ENCODE measurements at regions not wholly inside any gene's neighbourhood (a gene's known extent, or its start where the extent isn't known, plus 50 kb on each side); places are given as distances from the start of the nearest gene placed in this dataset.
"Not testable (repeated sequence)": the region's sequence is repeated elsewhere in the genome, so short reads cannot be mapped to it uniquely, and the experiment has no call there.

- no peaks in the 10 kb centered on the region for H3K36me3 ChIP-seq
- no peaks in the 10 kb centered on the region for H3K4me1 ChIP-seq
- 10 to 55% methylated on average over 6 of the region's 6 CpGs for WGBS, 2 donors
- peaks cover 0 to 4% (median 1%) of the 10 kb centered on the region in 4 donors for H3K9me3 ChIP-seq
- intact Hi-C loops (cut with DNase I) = no loop called here
- H3K4me3 ChIP-seq = no peak overlapping the region
- no peak overlapping the region for H3K27ac ChIP-seq
- no peak for DNase-seq
- no peak for TF ChIP-seq EP300 (IDR thresholded peaks at IDR 0.05)
- no peak for TF ChIP-seq POLR2AphosphoS5 (IDR thresholded peaks at IDR 0.05)
- TF ChIP-seq, protein P1, sequence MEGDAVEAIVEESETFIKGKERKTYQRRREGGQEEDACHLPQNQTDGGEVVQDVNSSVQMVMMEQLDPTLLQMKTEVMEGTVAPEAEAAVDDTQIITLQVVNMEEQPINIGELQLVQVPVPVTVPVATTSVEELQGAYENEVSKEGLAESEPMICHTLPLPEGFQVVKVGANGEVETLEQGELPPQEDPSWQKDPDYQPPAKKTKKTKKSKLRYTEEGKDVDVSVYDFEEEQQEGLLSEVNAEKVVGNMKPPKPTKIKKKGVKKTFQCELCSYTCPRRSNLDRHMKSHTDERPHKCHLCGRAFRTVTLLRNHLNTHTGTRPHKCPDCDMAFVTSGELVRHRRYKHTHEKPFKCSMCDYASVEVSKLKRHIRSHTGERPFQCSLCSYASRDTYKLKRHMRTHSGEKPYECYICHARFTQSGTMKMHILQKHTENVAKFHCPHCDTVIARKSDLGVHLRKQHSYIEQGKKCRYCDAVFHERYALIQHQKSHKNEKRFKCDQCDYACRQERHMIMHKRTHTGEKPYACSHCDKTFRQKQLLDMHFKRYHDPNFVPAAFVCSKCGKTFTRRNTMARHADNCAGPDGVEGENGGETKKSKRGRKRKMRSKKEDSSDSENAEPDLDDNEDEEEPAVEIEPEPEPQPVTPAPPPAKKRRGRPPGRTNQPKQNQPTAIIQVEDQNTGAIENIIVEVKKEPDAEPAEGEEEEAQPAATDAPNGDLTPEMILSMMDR (IDR thresholded peaks at IDR 0.05) = no peak
- no peak for TF ChIP-seq POLR2A (IDR thresholded peaks at IDR 0.05)
- H3K27me3 ChIP-seq = no peaks in the 10 kb centered on the region
Observed at GRCh38 chr7:24152877-24153472, 131.0 kb upstream of the NPY start.

- Histone ChIP-seq H3K36me3 (no peaks in the 10 kb centered on the region), H3K27ac (no peak overlapping the region), H3K27me3 (no peaks in the 10 kb centered on the region), H3K4me1 (no peaks in the 10 kb centered on the region), H3K4me3 (no peak overlapping the region), H3K9me3 (no peaks in the 10 kb centered on the region)
- TF ChIP-seq POLR2A (IDR thresholded peaks at IDR 0.05) (no peak), POLR2AphosphoS5 (IDR thresholded peaks at IDR 0.05) (no peak), EP300 (IDR thresholded peaks at IDR 0.05) (no peak)
- TF ChIP-seq, protein P1 (IDR thresholded peaks at IDR 0.05) = no peak
- DNase-seq = no peak
- 97 to 98% methylated on average over 3 of the region's 3 CpGs for WGBS, 2 donors
- intact Hi-C loops (cut with DNase I) = no loop called here
Observed at GRCh38 chr7:24157666-24158065, 126.3 kb upstream of the NPY start.

DNA sequence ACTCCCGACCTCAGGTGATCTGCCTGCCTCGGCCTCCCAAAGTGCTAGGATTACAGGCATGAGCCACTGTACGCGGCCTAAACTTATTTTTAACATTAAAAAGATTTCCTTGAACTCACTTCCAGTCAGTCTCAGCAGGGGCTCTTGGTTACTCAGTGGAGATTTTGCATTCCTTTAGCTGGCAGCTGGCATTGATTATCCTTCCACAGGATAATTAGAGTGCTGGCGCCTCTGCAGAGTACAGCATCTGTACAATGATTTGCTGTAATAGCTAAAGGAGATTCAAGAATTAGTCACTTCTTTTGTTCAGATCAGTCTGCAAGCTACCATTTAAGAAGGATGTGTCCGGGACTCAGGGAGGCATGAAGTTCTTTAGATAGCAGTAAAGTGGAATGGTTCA, 125.0 kb upstream of the NPY start:
- DNase-seq = no peak
- Histone ChIP-seq H3K27me3 (no peaks in the 10 kb centered on the region), H3K4me3 (no peak overlapping the region), H3K27ac (no peak overlapping the region), H3K36me3 (no peaks in the 10 kb centered on the region), H3K4me1 (no peaks in the 10 kb centered on the region), H3K9me3 (no peaks in the 10 kb centered on the region)
- intact Hi-C loops (cut with DNase I) = no loop called here
- TF ChIP-seq EP300 (IDR thresholded peaks at IDR 0.05) (no peak), POLR2A (IDR thresholded peaks at IDR 0.05) (no peak), POLR2AphosphoS5 (IDR thresholded peaks at IDR 0.05) (no peak)
- TF ChIP-seq, protein P1 (IDR thresholded peaks at IDR 0.05) = no peak
- WGBS, 2 donors = 92 to 93% methylated on average over 6 of the region's 6 CpGs

GRCh38 chr7:24164401-24164800, 119.6 kb upstream of the NPY start:
- no peak for TF ChIP-seq POLR2A (IDR thresholded peaks at IDR 0.05)
- TF ChIP-seq, protein P1 (IDR thresholded peaks at IDR 0.05) = no peak
- WGBS, 2 donors = 65 to 71% methylated on average over 4 of the region's 4 CpGs
- no peak overlapping the region for H3K4me3 ChIP-seq
- no peaks in the 10 kb centered on the region for H3K36me3 ChIP-seq
- no peak overlapping the region for H3K27ac ChIP-seq
- no peaks in the 10 kb centered on the region for H3K27me3 ChIP-seq
- no peaks in the 10 kb centered on the region for H3K4me1 ChIP-seq
- intact Hi-C loops (cut with DNase I) = no loop called here
- no peaks in the 10 kb centered on the region for H3K9me3 ChIP-seq
- DNase-seq = no peak

GRCh38 chr7:24169077-24169624, 114.8 kb upstream of the NPY start:
- Histone ChIP-seq H3K9me3 (no peaks in the 10 kb centered on the region), H3K27me3 (no peaks in the 10 kb centered on the region), H3K27ac (no peak overlapping the region), H3K36me3 (no peaks in the 10 kb centered on the region), H3K4me3 (no peak overlapping the region), H3K4me1 (no peaks in the 10 kb centered on the region)
- WGBS, 2 donors = 84 to 94% methylated on average over 5 of the region's 5 CpGs
- no peak for TF ChIP-seq POLR2AphosphoS5 (IDR thresholded peaks at IDR 0.05)
- TF ChIP-seq, protein P1 (IDR thresholded peaks at IDR 0.05) = no peak
- no peak for DNase-seq
- intact Hi-C loops (cut with DNase I) = no loop called here

GRCh38 chr7:24171951-24172350, 112.0 kb upstream of the NPY start:
- H3K27me3 ChIP-seq; H3K9me3 ChIP-seq; H3K4me3 ChIP-seq; DNase-seq; intact Hi-C loops (cut with DNase I); H3K27ac ChIP-seq; H3K36me3 ChIP-seq; H3K4me1 ChIP-seq: not testable (repeated sequence)
- 20 to 74% methylated on average over 9 of the region's 9 CpGs for WGBS, 2 donors

Measured in sigmoid colon (tissue), 6 donors.